ENCODE measurements at regions not wholly inside any gene's neighbourhood (a gene's known extent, or its start where the extent isn't known, plus 50 kb on each side); places are given as distances from the start of the nearest gene placed in this dataset.
"Not testable (repeated sequence)": the region's sequence is repeated elsewhere in the genome, so short reads cannot be mapped to it uniquely, and the experiment has no call there.

- TF ChIP-seq CTCF (conservative IDR thresholded peaks at IDR 0.05; ENCODE audit: low read depth, low read length); EZH2 (IDR thresholded peaks at IDR 0.05; ENCODE audit: low read length, unreplicated experiment): not testable (repeated sequence)
These were observed 332.6 kb downstream of the BCL2L11 start for GRCh38 chr2:111453308-111453707.

Measured in PC-3 (cell line).